GM23248 (cell line): ENCODE measurements at regions not wholly inside any gene's neighbourhood (a gene's known extent, or its start where the extent isn't known, plus 50 kb on each side); places are given as distances from the start of the nearest gene placed in this dataset. TPM values are rescaled to one million over a fixed set of nuclear protein-coding genes. Genes with fewer than 3 reads are reported as not detected.

Experiments used
- DNase-seq: peaks from one replicate; pipeline ENCODE4 v3.0.0-alpha.2; 2015
- H2AFZ ChIP-seq: fragments of 200-600 bp; sonication (generic); 2 replicates; pipeline ENCODE4 v1.6.1; 2016; ENCODE audit warnings: antibody characterized with exemption
- H3F3A ChIP-seq: fragments of 200-600 bp; sonication (generic); 2 replicates; pipeline ENCODE4 v1.6.1; 2016; ENCODE audit warnings: mild to moderate bottlenecking, antibody characterized with exemption, mixed run types; ENCODE audit not compliant: insufficient read depth
- H3K27ac ChIP-seq: fragments of 200-600 bp; sonication (generic); 2 replicates; pipeline ENCODE4 v1.5.1; 2016; ENCODE audit warnings: mild to moderate bottlenecking
- H3K27me3 ChIP-seq: fragments of 200-600 bp; sonication (generic); replicated peaks from 2 replicates; pipeline ENCODE4 v1.6.1; 2016; ENCODE audit warnings: mild to moderate bottlenecking; ENCODE audit not compliant: insufficient read depth
- H3K36me3 ChIP-seq: fragments of 200-600 bp; sonication (generic); 2 replicates; pipeline ENCODE4 v1.6.1; 2016; ENCODE audit warnings: low read depth, mild to moderate bottlenecking
- H3K4me1 ChIP-seq: fragments of 200-600 bp; sonication (generic); 2 replicates; pipeline ENCODE4 v1.6.1; 2016; ENCODE audit warnings: mild to moderate bottlenecking; ENCODE audit not compliant: insufficient read depth
- H3K4me2 ChIP-seq: fragments of 200-600 bp; sonication (generic); one replicate; pipeline ENCODE4 v1.6.1; 2016; ENCODE audit warnings: mild to moderate bottlenecking; ENCODE audit not compliant: unreplicated experiment
- H3K4me3 ChIP-seq: fragments of 200-600 bp; sonication (generic); 2 replicates; pipeline ENCODE4 v1.5.1; 2016; ENCODE audit warnings: mild to moderate bottlenecking
- H3K79me2 ChIP-seq: fragments of 200-600 bp; sonication (generic); 2 replicates; pipeline ENCODE4 v1.6.1; 2016; ENCODE audit warnings: mild to moderate bottlenecking; ENCODE audit not compliant: insufficient read depth
- H3K9ac ChIP-seq: fragments of 200-600 bp; sonication (generic); 2 replicates; pipeline ENCODE4 v1.6.1; 2016; ENCODE audit warnings: mild to moderate bottlenecking
- H3K9me2 ChIP-seq: fragments of 200-600 bp; sonication (generic); 2 replicates; pipeline ENCODE4 v1.6.1; 2016; ENCODE audit warnings: mixed run types, mild to moderate bottlenecking, moderate library complexity; ENCODE audit not compliant: insufficient read depth
- H3K9me3 ChIP-seq: fragments of 200-600 bp; sonication (generic); one replicate; pipeline ENCODE4 v1.6.1; 2017; ENCODE audit warnings: low read depth
- H4K20me1 ChIP-seq: fragments of 200-600 bp; sonication (generic); 2 replicates; pipeline ENCODE4 v1.6.0; 2016; ENCODE audit not compliant: insufficient read depth
- EZH2 ChIP-seq: fragments of 200-600 bp; sonication (generic); IDR thresholded peaks from 2 replicates; pipeline ENCODE4 v1.6.1; 2018; ENCODE audit warnings: antibody characterized with exemption, mild to moderate bottlenecking; ENCODE audit not compliant: insufficient read depth, poor library complexity, severe bottlenecking
- EZH2phosphoT487 ChIP-seq: fragments of 200-600 bp; sonication (generic); IDR thresholded peaks from 2 replicates; pipeline ENCODE4 v1.6.1; 2018; ENCODE audit warnings: antibody characterized with exemption, moderate library complexity, mild to moderate bottlenecking, low read depth; ENCODE audit not compliant: insufficient read depth
- WGBS, 2 experiments: methylation state at CpG; one replicate each; pipeline ENCODE4 v1.1.6; 2015 to 2017; ENCODE audit warnings: low lambda C conversion rate in 2 of 2, low coverage in 1 of 2; ENCODE audit errors: missing lambda C conversion rate in 2 of 2; 5-methylcytosine and 5-hydroxymethylcytosine counted together
- in situ Hi-C: fragments of 300-500 bp; cut with MboI; formaldehyde crosslinking; loops from 2 replicates; pipeline ENCODE4 v1.15.0; 2020
- small RNA-seq: library from RNA; depleted of rRNA; stranded (forward); fragments of <200 nt; gene quantifications from one replicate; pipeline ENCODE3, GENCODE V24; 2014; ENCODE audit warnings: low read depth, low replicate concordance

DNA sequence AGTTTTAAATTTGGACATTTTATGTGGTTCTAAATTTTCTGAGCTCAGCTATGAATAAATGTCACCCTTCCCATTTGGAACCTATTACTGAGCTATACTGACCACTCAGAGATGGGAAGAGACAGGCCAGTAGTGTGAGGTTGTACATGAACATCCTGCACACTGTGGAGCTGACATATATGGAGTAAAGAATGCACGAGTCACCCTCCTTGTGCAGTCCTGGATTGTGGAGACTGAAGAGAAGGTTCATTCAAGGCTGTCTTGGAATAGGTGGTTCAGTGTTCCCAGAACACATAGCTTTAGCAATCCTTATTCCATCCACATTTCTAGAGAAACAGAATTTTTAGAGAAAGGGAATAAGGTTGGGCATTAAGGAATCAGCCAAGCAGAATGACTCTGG is 50.3 kb upstream of the OGFRL1 start:
- Histone ChIP-seq H4K20me1 (no peaks in the 10 kb centered on the region), H3K9me2 (no peaks in the 10 kb centered on the region), H3K4me2 (no peak overlapping the region), H3K9me3 (no peaks in the 10 kb centered on the region), H2AFZ (no peak overlapping the region), H3K27ac (0 out of 2 replicates have a peak overlapping the region, but pooled peaks have one; percentile 1), H3K79me2 (no peaks in the 10 kb centered on the region), H3K4me1 (peaks cover 12% of the 10 kb centered on the region), H3K27me3 (no peaks in the 10 kb centered on the region), H3K9ac (no peak overlapping the region), H3F3A (peaks cover 10% of the 10 kb centered on the region; the same call in 1 of the 2 replicates), H3K36me3 (no peaks in the 10 kb centered on the region), H3K4me3 (no peak overlapping the region)
- WGBS, 2 experiments = 67 to 77% methylated on average over 1 of the region's 1 CpG
- TF ChIP-seq EZH2phosphoT487 (no peak), EZH2 (no peak)
- DNase-seq = peak; percentile 78
- in situ Hi-C loops = no loop called here

Small RNA genes lying in the stretch of these regions (small RNA-seq; reads per million reads assigned to genes)
- gene RF00012 (not detected), gene RNU6-411P (not detected)
